Neural cell (in vitro differentiated cells): ENCODE measurements at regions not wholly inside any gene's neighbourhood (a gene's known extent, or its start where the extent isn't known, plus 50 kb on each side); places are given as distances from the start of the nearest gene placed in this dataset.

Source experiments
- CTCF ChIP-seq: fragments of 450-650 bp; IDR thresholded peaks from 2 replicates; pipeline ENCODE4 v1.5.1; 2014; ENCODE audit warnings: antibody characterized with exemption, mild to moderate bottlenecking, moderate library complexity; ENCODE audit not compliant: poor library complexity, severe bottlenecking
- EP300 ChIP-seq: fragments of 450-650 bp; conservative IDR thresholded peaks from 2 replicates; pipeline ENCODE4 v1.6.1; 2014; ENCODE audit warnings: antibody characterized with exemption, mild to moderate bottlenecking, moderate library complexity; ENCODE audit not compliant: poor library complexity, severe bottlenecking
- EZH2 ChIP-seq: fragments of 200-600, 300-800 bp; shearing (Covaris generic), sonication (generic); IDR thresholded peaks from 2 replicates; pipeline ENCODE4 v1.6.1; 2014; ENCODE audit warnings: antibody characterized with exemption, low read length, borderline replicate concordance, mild to moderate bottlenecking; ENCODE audit not compliant: insufficient read depth, poor library complexity, severe bottlenecking
- MXI1 ChIP-seq: fragments of 450-650 bp; conservative IDR thresholded peaks from 2 replicates; pipeline ENCODE4 v1.6.1; 2014; ENCODE audit warnings: antibody characterized with exemption, mild to moderate bottlenecking; ENCODE audit not compliant: poor library complexity, severe bottlenecking
- POLR2AphosphoS5 ChIP-seq: IDR thresholded peaks from 2 replicates; pipeline ENCODE4 v1.6.1; 2012
- RAD21 ChIP-seq: fragments of 450-650 bp; conservative IDR thresholded peaks from 2 replicates; pipeline ENCODE4 v1.6.1; 2014; ENCODE audit warnings: antibody characterized with exemption, mild to moderate bottlenecking, moderate library complexity
- REST ChIP-seq: IDR thresholded peaks from 2 replicates; pipeline ENCODE4 v1.6.1; 2012; ENCODE audit warnings: borderline replicate concordance
- TAF1 ChIP-seq: IDR thresholded peaks from 2 replicates; pipeline ENCODE4 v1.6.1; 2012; ENCODE audit warnings: low read depth

DNA sequence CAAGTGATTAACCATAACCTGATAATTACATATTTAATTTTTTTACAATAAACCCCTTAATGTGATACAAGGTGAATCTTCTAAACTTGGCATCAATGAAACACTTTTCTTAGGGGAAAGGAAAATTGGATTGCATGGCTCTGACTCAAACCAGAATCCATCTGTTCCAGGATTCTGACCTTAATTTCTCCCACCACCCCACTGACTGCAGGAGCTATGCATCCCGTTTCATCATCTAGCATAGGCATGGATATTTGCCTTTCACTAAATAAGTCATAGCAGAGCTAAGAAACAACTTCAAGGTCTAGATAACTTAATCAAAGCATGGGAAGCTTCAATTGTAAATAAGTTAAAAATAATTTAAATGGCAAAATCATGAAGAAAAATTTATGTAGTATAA lies 156.3 kb downstream of the BTC start:
- TF ChIP-seq EP300 (no peak), EZH2 (no peak), CTCF (no peak), POLR2AphosphoS5 (no peak), TAF1 (no peak), REST (no peak), MXI1 (no peak), RAD21 (no peak)
